Inflammatory macrophage treated with lipopolysaccharide for 4 hours (primary cell): ENCODE measurements at regions not wholly inside any gene's neighbourhood (a gene's known extent, or its start where the extent isn't known, plus 50 kb on each side); places are given as distances from the start of the nearest gene placed in this dataset.
"Not testable (repeated sequence)": the region's sequence is repeated elsewhere in the genome, so short reads cannot be mapped to it uniquely, and the experiment has no call there.

Experiments used
- DNase-seq: peaks from one replicate; pipeline ENCODE4 v3.0.0-alpha.2; 2020

DNA sequence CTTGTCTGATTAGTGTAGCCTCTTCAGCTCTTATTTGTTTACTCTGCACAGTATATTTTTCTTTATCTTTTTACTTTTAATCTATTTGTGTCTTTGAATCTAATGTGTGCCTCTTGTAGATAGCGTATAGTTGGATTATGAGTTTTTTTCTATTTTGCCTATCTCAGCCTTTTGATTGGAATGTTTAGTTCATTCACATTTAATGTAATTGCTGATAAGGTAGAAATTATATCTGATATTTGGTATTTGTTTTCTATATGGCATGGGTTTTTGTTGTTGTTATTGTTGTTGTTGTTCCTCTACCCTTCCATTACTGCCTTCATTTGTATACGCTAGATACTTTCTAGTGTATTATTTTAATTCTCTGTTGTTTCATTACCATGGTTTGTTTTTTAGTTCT is 131.7 kb upstream of the GRIK3 start:
- DNase-seq: no peak

DNA sequence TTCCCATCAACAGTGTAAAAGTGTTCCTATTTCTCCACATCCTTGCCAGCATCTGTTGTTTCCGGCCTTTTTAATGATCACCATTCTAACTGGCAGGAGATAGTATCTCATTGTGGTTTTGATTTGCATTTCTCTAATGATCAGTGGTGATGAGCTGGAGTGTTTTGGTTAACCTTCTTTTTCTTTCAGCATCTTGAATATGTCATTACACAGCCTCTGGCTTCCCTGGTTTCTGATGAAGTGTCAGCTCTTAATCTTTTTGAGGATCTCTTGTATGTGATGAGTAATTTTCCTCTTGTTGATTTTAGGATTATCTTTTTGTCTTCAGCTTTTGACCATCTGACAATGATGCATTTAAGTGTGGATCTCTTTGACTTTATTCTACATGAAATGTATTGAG is 133.2 kb upstream of the GRIK3 start:
- DNase-seq: no peak

DNA sequence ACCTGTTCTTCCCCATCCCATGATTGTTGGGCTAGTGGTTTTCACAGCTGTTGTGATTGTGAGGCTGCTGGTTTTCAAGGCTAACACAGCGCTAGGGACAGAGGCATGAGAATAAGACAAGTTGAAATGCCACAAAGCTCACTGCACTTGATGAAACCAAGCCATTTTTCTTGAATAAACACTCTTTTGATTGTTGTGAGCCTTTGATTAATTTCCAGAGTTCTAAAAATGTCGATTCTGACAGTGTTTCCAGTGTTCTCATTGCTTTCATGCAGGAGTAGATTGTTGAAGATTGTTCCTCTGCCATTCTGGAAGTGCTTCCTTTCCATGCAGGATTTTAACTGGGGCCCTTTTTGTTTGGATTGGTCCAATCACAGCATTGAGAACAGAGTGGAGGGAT is 134.9 kb upstream of the GRIK3 start:
- DNase-seq: no peak

DNA sequence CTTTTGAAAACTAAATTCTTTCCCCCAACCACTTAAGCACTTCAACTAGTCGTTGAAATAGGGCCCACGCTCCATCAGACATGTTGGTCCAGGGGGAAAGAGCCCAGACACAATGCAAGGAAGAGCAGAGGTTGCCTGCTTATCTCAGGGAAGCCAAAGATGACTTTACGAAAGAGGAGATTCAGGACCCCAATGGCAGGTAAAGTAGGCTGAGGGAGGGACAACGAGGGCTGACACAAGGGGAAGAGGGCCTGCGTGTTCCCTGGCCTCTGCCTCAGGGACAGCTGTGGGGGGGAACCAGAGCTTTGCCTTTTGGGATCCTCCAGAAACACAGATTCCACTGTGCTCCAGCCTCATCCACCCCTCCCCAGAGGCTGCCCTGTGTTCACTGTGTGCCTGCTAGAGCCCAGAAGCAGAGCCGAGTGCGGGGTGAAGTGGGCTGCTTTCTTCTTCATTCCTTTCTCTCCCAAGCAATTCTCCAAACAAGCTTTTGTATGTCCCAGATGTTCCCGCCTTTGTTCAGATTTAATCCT is 135.5 kb upstream of the GRIK3 start:
- no peak for DNase-seq

DNA sequence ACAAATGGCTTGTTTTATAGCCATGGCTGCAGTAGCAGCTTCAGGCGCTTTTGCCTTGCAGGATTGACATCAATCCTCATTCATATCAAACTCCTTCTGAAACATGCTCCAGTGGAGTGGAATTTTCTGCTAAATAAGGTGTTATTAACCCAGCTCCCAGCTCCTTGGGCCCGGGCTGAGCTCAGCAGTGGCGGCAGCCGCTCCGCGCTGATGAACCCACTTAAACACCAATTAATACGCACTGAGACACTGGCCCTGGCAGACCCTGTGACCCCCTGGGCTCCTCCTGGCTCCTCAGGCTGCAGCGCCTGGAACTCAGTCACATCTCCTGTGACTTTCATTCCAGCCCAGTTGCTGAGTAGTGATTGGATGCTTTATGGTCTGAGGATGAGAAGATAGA is 137.4 kb upstream of the GRIK3 start:
- DNase-seq: no peak

DNA sequence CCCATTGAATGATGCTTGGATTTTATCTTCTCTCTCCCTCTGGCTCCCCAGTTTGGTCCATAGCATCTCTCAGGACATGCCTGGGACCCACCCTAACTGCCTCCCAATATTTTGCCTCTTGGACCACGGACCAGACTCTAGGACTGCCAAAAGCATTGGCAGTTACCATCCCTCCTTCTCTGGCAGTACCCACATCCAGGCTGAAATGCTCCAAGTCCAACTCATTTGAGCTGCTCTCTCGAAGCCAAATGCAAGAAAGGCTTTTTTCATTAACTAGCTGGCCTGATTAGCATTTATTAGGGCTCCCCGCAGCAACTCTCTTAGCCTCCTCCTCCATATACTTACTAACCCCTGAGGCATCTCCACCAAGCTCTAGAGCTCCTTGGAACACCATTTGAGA is 140.0 kb upstream of the GRIK3 start:
- no peak for DNase-seq

DNA sequence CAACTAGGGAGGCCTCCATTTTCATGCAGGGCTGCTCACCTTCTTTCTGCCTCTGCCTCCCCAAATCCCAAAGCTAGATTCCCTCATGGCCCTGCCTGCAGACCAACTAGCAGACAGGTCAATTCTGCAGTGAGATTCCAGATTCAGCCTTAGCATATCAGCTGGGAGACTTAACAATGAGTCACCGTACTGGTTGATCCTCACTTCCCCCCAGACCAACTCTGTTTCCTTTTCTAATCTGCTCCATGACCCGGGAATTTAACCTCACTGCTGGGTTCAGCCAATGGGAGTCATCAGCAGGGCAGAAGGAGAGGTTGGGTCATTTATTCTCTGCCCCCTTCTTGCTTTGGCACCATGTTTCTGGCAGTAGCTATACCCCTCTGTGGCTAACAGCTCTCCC is 140.6 kb upstream of the GRIK3 start:
- no peak for DNase-seq

DNA sequence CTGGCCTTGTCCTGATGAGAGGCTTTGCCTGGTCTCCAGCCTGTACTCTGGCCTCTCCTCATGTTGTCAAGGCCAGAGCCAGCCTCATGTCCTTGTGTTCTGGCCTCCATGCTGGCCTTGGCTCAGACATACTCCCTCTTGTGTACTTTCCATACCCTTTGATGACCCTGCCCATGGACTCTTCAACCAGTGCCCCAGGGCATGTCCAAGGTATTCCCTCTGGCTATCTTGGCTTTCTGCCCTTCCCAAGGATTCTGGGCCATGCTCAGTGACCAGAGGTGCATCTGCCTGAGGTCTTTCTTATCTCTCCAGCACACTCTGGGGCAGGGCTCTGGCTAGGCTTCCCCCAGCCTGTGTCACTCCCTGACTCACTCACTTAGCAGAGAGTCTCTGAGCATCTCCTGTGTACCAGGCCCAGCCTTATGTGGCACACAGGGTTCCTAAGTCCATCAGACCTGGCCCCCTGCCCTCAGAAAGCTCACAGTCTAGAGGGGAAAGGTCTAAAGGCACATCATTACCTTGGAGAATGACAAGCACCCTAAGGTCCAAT is 141.4 kb upstream of the GRIK3 start:
- DNase-seq: no peak

DNA sequence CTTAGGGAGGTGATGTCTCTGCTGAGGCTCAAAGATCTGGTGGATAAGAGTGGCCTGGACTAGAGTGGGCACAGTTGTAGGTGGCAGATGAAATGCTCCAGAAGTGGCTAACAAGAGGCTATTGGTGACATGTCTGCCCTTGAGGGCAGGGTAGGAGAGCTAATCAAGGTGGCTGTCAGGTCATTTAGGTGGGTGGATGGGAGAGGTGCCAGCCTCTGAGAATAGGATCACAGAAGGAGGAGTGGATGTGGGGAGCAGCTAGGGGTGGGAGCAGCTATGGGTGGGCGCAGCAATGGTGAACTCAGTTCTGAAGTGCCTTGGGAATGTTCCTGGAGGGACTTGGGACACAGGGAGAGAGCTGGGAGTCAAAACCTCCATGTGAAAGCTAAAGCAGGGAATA is 142.0 kb upstream of the GRIK3 start:
- no peak for DNase-seq

DNA sequence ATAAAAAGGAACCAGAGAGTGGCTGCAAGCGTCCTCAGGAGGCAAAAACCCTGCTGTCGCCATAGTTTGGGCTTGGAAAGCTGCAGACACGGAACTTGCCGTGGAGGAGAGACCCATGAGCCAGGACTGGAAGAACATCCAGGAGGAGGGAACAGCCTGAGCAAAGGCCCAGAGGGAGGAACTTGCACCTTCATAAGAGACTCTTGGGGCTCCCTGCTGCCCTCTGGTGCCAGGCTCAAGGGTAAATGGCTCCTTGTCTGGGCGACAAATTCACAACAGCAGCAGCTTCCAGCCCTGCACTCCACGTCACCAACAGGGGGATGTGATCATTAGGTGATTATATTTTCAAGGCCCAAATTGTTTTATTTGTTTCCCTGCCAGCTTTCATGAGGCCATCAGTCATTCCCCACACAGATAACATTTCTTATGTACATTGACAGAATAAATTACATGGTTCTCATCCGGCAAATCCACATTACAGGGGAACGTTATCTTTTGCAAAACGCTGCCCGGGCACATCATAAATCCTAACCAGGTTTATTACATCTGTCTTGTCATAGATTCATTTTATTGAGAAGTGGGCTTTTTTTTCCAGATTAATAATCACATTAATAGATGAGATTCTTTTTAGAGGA is 143.0 kb upstream of the GRIK3 start:
- DNase-seq: peak; percentile 21

DNA sequence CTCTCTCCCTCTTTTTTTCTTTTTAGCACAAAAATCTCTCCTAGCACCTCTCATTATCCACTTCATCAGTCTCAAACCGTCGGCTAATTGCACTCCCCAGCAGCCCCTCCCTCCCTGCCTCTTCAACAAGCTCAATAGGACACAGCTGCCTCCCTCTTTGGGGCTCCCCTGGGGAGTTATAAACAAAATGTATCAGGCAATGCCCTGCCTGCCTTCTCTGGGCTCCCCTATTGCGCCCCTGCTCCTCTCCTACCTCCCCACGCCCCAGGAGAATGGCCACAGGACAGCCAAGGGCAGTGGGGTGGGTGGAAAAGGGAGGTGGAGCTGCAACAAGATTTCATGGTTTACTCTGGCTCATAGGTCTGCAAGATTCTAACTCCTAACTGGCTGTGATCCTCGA is 147.1 kb upstream of the GRIK3 start:
- no peak for DNase-seq

DNA sequence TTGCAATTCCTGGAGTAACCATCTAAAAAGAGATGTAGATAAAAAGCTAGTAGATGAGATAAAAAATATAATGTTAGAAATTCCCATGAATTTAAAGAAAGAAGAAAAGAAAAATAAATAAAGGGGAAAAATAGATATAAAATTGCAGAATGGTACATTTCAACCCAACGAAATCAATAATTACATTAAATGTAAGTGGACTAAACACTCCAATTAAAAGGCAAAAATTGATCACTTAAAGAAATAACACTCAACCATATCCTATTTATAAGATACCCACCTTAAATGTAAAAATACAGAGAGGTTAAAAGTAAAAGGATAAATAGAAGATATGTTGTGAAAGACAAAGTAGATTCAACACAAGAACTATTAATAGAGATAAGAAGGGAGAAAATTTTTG is 150.5 kb upstream of the GRIK3 start:
- DNase-seq: no peak

DNA sequence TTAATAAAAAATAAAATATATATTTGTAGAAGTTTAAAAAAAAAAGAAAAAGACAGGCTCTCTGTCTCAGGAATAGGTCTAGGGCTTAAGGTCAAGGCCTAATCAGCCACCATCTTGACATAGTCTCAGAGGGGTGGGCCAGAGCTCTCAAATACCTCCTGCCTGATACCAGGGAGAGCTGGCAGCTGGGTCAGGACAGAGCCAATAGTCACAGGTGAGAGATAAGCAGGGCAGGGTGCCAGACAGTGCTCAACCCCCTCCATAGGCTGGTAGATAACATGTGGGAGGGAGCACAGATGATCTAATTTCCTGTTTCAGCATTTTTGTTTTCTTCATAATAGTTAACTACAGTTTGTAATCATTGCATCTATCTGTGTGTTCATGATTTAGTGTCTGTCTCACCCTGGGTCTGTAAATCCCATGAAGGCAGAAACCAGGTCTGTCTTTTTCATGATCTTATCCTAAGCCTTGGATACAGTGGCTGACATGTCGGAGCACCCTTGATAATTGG is 152.0 kb upstream of the GRIK3 start:
- no peak for DNase-seq

DNA sequence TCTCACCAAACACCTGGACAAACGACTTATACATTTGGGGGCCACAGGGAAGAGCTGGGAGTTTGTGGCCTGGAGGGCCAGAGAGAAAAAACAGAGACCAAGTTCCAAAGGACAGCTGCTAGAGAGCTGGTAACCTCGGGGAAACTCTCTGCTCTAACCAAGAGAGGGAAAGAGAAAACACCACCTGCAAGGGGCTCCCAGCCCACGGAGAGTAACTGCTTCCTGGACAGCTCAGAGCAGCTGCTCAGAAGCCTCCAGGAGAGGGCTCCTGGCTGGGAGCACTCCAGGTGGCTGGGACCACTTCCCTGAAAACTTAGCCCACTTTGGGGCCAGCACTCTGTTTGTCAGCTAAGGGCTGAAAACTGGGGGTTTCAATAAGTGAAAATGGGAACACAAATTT is 154.8 kb upstream of the GRIK3 start:
- no peak for DNase-seq

DNA sequence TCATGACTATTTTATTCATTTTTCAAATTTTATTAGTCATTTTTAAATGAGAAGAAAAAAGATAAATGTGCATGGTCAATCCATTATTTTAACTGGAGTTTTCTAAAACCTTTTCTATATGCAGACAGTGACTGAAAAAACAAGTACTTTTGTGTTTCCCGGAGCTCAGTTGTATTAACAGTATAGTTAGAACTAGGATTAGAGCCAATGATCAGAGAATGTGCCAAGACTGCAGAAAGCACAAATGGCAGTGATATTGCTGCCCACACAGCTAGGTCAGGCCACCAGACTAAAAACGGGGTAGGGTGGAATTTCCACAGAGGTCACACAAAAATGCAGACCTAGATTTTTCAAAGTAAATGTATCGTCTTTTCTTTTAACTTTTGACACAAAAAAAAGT is 163.1 kb upstream of the GRIK3 start:
- DNase-seq: no peak

DNA sequence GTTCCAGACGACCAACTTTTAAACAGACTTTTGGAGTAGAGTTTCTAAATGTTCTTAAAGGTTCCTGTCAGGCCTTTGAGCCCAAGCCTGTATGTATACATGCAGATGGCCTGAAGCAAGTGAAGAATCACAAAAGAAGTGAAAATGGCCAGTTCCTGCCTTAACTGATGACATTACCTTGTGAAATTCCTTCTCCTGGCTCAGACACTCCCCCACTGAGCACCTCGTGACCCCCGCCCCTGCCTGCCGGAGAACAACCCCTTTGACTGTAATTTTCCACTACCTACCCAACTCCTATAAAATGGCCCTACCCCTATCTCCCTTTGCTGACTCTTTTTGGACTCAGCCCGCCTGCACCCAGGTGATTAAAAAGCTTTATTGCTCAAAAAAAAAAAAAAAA is 180.0 kb upstream of the GRIK3 start:
- not testable (repeated sequence) for DNase-seq

DNA sequence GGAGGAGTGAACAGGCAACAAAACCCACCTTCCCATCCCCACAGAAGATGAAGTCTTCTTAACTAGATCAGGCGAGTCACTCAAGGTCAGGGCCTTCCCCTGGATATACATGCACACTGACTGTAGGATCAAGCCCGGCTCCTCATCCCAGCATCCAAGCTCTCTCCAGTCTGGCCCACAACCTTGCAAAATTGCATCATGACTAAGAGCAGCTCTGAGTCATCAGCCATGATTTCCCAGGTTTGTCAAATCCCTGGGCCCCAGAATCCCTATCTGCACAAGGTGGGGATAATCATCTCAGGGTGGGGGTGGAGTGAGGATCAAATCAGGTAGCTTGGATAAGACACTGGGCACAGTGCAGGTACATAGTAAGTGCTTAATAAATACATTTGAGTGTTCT is 199.3 kb upstream of the GRIK3 start:
- DNase-seq: no peak

DNA sequence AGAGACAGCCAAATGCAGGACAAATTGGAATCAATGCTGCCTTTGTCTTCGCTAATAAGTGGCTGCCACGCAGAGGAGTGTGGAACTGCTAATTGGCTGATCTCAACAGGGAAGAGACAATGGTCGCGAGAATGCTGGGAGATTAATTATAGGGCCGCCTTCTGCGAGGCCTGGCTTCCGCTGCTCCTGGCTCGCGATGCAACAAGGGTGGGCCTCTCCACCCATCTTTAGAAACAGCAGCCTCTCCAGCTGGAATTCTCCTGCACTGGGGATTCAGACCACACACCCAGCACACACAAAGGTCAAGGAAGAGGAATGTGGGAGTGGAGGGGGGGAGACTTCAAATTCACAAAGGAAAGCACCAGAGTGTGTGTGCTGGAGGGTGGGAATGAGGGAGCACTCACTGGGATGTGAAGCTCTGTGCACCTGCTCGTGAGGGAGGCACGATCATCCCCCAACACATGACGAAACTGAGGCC is 200.7 kb upstream of the GRIK3 start:
- DNase-seq: no peak

DNA sequence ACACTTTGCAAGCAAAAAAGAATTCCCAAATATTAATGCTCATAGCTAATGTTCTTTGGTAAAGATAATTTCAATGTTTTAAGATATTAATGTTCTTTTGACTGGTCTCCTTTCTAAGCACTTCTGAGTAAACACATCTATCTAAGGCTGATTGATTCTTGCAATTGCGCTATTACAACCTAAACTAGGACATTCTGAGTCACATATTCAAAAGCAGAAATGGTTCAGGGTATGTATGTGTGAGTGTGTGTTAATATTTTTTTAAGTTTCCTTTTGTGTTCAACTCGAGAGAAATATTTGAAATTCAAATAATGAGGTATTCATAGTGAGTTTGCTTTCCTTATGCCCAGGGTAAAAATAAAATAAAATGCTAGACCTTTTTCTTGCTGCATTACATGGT is 203.6 kb upstream of the GRIK3 start:
- no peak for DNase-seq

DNA sequence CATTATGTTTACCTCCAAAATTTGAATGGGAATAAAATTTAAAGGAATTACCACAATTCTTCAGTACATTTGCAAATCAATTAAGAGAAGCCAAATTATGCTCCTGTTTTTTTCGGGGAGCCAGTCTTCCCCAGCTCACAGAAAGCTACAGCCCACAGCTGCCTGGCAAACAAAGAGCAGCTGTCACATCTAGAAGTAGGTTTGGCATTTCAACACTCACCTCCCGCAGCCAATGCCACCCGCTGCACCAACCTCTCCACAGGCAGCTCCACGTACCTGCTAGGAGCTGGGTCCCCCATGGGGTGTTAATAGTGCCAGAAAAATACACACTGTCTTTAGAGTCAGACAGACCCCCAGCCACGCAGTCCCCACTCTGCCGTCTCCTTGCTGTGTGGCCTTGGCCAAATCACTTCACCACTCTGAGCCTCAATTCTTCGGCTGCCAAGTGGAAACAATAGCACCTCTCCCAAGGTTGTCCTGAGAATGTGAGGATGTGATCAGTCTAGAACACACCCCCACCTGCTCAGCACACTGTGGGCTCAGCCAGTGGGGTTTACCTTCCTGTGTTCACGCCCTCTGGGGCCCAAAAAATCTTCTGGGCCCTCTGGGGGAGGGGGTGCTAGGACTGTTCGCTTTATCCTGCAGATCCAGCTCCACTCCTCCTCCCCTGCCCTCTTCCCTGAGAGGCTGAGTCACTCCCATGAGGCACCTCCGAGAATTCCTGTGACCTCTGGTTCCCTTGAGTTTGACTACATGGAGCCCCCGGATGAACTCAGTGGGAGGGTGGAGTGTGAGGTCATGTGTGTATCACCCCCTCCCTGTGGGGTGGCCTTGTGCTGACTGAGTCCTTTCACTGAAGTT is 204.3 kb upstream of the GRIK3 start:
- no peak for DNase-seq

DNA sequence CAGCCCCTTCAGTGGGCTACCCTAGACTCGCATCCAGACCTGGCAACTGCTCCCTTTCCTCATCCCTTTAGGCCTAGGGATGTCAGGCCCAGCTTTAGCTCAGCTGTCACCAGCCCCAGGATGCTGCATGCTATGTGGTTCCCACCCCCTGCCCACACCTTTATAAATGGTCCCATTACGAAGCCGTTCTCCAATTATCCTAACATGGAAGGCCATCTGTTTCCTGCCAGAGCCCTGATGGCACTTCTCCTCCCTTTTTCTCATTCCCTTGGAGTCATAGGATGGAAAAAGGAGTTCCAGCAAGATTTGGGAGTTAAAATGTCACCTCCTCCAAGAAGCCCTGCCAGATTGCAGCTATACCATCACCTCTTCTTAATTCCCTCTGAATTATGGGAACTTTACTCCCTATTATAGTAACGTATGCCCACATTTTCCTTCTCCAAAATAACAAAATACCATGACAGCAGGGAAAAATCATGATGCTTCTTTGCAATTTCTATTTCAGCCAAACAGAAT is 205.0 kb upstream of the GRIK3 start:
- no peak for DNase-seq

DNA sequence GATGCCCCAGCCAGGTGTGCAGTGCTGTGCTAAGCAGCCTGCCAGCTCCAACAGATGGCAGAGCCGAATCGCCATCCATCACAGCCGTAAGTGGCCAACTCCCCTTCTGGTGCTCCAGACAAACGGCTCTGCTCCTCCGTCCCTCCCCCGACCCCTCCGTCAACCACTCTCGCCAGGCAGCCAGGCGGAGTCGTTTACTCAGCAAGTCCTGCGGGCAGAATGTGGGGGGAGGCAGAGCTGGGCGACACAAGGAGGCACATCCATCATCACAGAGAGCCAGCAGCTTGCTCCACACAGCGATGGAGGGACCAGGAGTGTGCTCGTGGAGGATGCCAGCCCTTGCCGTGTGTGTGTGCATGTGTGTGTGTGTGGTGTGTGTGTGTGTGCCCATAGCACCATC is 206.6 kb upstream of the GRIK3 start:
- no peak for DNase-seq

DNA sequence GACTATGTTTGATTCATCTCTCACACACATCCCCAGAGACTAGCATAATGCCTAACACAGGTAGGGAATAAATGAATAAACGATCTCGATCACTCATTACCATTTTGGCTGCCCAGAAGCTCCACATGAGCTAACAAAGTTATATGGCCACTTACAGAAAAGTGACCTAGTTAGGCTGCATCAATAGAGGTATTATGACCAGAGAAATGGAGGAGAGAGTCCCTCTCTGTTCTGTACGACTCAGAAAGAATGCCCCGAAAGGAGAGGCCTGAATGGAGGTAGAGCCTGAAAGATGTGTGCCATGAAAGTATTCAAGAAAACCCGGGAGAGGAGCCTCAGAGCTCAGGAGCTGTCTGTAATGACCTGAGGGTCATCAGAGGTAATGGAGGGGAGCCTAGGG is 208.2 kb upstream of the GRIK3 start:
- no peak for DNase-seq
